Central memory CD8-positive, alpha-beta T cell (primary cell): ENCODE measurements at regions not wholly inside any gene's neighbourhood (a gene's known extent, or its start where the extent isn't known, plus 50 kb on each side); places are given as distances from the start of the nearest gene placed in this dataset.

ENCODE experiments used
- ATAC-seq: fragments of 150-1000 bp; cut with Tn5 transposase; replicated peaks from 2 replicates; pipeline ENCODE4 v1.10.0; 2022; ENCODE audit warnings: mild to moderate bottlenecking, moderate FRiP score, moderate number of reproducible peaks; ENCODE audit not compliant: poor library complexity, severe bottlenecking; ENCODE audit errors: extremely low read depth
- DNase-seq, 2 donors: peaks; one replicate each; pipeline ENCODE4 v3.0.0; 2021; ENCODE audit warnings: low spot score in 2 of 2
- H3K27ac Mint-ChIP-seq: one replicate; pipeline ENCODE4 v1.8.0; 2022; ENCODE audit warnings: low read depth, mild to moderate bottlenecking, moderate library complexity, mixed read lengths
- H3K27me3 Mint-ChIP-seq: one replicate; pipeline ENCODE4 v1.8.0; 2022; ENCODE audit warnings: mixed read lengths
- H3K36me3 Mint-ChIP-seq: one replicate; pipeline ENCODE4 v1.8.0; 2022; ENCODE audit warnings: mild to moderate bottlenecking, moderate library complexity, mixed read lengths; ENCODE audit not compliant: insufficient read depth
- H3K4me1 Mint-ChIP-seq: one replicate; pipeline ENCODE4 v1.8.0; 2022; ENCODE audit warnings: mixed read lengths
- H3K4me3 Mint-ChIP-seq: one replicate; pipeline ENCODE4 v1.8.0; 2022; ENCODE audit warnings: mild to moderate bottlenecking, moderate library complexity, mixed read lengths
- H3K9me3 Mint-ChIP-seq: one replicate; pipeline ENCODE4 v1.8.0; 2022; ENCODE audit warnings: mixed read lengths

- H3K27me3 Mint-ChIP-seq = no peaks in the 10 kb centered on the region
- H3K27ac Mint-ChIP-seq = no peak overlapping the region
- H3K4me1 Mint-ChIP-seq = no peaks in the 10 kb centered on the region
- no peaks in the 10 kb centered on the region for H3K9me3 Mint-ChIP-seq
- no peak for DNase-seq
- no peaks in the 10 kb centered on the region for H3K36me3 Mint-ChIP-seq
- no peak overlapping the region for H3K4me3 Mint-ChIP-seq
- no peak for ATAC-seq
Measured at GRCh38 chrX:39904816-39905537, 192.8 kb downstream of the BCOR start.

- DNase-seq = no peak
- no peaks in the 10 kb centered on the region for H3K9me3 Mint-ChIP-seq
- H3K4me3 Mint-ChIP-seq = no peak overlapping the region
- no peak for ATAC-seq
- no peaks in the 10 kb centered on the region for H3K36me3 Mint-ChIP-seq
- H3K27me3 Mint-ChIP-seq = no peaks in the 10 kb centered on the region
- no peaks in the 10 kb centered on the region for H3K4me1 Mint-ChIP-seq
- no peak overlapping the region for H3K27ac Mint-ChIP-seq
Measured at GRCh38 chrX:39905538-39905891, 192.2 kb downstream of the BCOR start.

GRCh38 chrX:39905946-39906345 is 191.8 kb downstream of the BCOR start:
- H3K27ac Mint-ChIP-seq = no peak overlapping the region
- no peaks in the 10 kb centered on the region for H3K9me3 Mint-ChIP-seq
- H3K36me3 Mint-ChIP-seq = no peaks in the 10 kb centered on the region
- no peaks in the 10 kb centered on the region for H3K4me1 Mint-ChIP-seq
- no peak overlapping the region for H3K4me3 Mint-ChIP-seq
- DNase-seq (no peak), ATAC-seq (no peak)
- H3K27me3 Mint-ChIP-seq = no peaks in the 10 kb centered on the region

GRCh38 chrX:39907964-39908661 is 189.6 kb downstream of the BCOR start:
- Mint-ChIP-seq H3K36me3 (no peaks in the 10 kb centered on the region), H3K4me1 (no peaks in the 10 kb centered on the region), H3K4me3 (no peak overlapping the region), H3K27ac (no peak overlapping the region), H3K9me3 (no peaks in the 10 kb centered on the region), H3K27me3 (no peaks in the 10 kb centered on the region)
- ATAC-seq (no peak), DNase-seq (no peak)

- no peaks in the 10 kb centered on the region for H3K36me3 Mint-ChIP-seq
- H3K27me3 Mint-ChIP-seq = no peaks in the 10 kb centered on the region
- DNase-seq = no peak
- ATAC-seq = no peak
- no peaks in the 10 kb centered on the region for H3K9me3 Mint-ChIP-seq
- H3K4me1 Mint-ChIP-seq = no peaks in the 10 kb centered on the region
- H3K27ac Mint-ChIP-seq = no peak overlapping the region
- H3K4me3 Mint-ChIP-seq = no peak overlapping the region
Measured at GRCh38 chrX:39909996-39910395, 187.8 kb downstream of the BCOR start.

- Mint-ChIP-seq H3K9me3 (no peaks in the 10 kb centered on the region), H3K4me3 (no peak overlapping the region), H3K27ac (no peak overlapping the region), H3K4me1 (no peaks in the 10 kb centered on the region), H3K27me3 (no peaks in the 10 kb centered on the region), H3K36me3 (no peaks in the 10 kb centered on the region)
- no peak for DNase-seq
- ATAC-seq = no peak
Measured at GRCh38 chrX:39910651-39911050, 187.1 kb downstream of the BCOR start.

- no peaks in the 10 kb centered on the region for H3K27me3 Mint-ChIP-seq
- no peak for ATAC-seq
- no peaks in the 10 kb centered on the region for H3K9me3 Mint-ChIP-seq
- DNase-seq = no peak
- no peaks in the 10 kb centered on the region for H3K4me1 Mint-ChIP-seq
- no peaks in the 10 kb centered on the region for H3K36me3 Mint-ChIP-seq
- no peak overlapping the region for H3K27ac Mint-ChIP-seq
- no peak overlapping the region for H3K4me3 Mint-ChIP-seq
Measured at GRCh38 chrX:39911278-39911897, 186.4 kb downstream of the BCOR start.

GRCh38 chrX:39912126-39912525 is 185.6 kb downstream of the BCOR start:
- DNase-seq = no peak
- Mint-ChIP-seq H3K4me1 (no peaks in the 10 kb centered on the region), H3K27ac (no peak overlapping the region), H3K4me3 (no peak overlapping the region), H3K9me3 (no peaks in the 10 kb centered on the region), H3K36me3 (no peaks in the 10 kb centered on the region), H3K27me3 (no peaks in the 10 kb centered on the region)
- no peak for ATAC-seq

- no peak overlapping the region for H3K4me3 Mint-ChIP-seq
- DNase-seq = no peak
- H3K27me3 Mint-ChIP-seq = no peaks in the 10 kb centered on the region
- no peaks in the 10 kb centered on the region for H3K4me1 Mint-ChIP-seq
- no peak for ATAC-seq
- H3K36me3 Mint-ChIP-seq = no peaks in the 10 kb centered on the region
- no peak overlapping the region for H3K27ac Mint-ChIP-seq
- H3K9me3 Mint-ChIP-seq = no peaks in the 10 kb centered on the region
Measured at GRCh38 chrX:39915081-39915480, 182.7 kb downstream of the BCOR start.

GRCh38 chrX:39915596-39915995 is 182.2 kb downstream of the BCOR start:
- H3K27ac Mint-ChIP-seq = no peak overlapping the region
- no peaks in the 10 kb centered on the region for H3K9me3 Mint-ChIP-seq
- H3K4me3 Mint-ChIP-seq = no peak overlapping the region
- no peaks in the 10 kb centered on the region for H3K4me1 Mint-ChIP-seq
- no peak for DNase-seq
- no peak for ATAC-seq
- H3K36me3 Mint-ChIP-seq = no peaks in the 10 kb centered on the region
- H3K27me3 Mint-ChIP-seq = no peaks in the 10 kb centered on the region

- Mint-ChIP-seq H3K4me1 (no peaks in the 10 kb centered on the region), H3K36me3 (no peaks in the 10 kb centered on the region), H3K4me3 (no peak overlapping the region), H3K9me3 (no peaks in the 10 kb centered on the region), H3K27ac (no peak overlapping the region), H3K27me3 (no peaks in the 10 kb centered on the region)
- no peak for DNase-seq
- ATAC-seq = no peak
Measured at GRCh38 chrX:39921838-39922237, 175.9 kb downstream of the BCOR start.

- Mint-ChIP-seq H3K36me3 (no peaks in the 10 kb centered on the region), H3K27ac (no peak overlapping the region), H3K4me3 (no peak overlapping the region), H3K9me3 (no peaks in the 10 kb centered on the region), H3K27me3 (no peaks in the 10 kb centered on the region), H3K4me1 (no peaks in the 10 kb centered on the region)
- no peak for DNase-seq
- no peak for ATAC-seq
Measured at GRCh38 chrX:39922488-39922887, 175.3 kb downstream of the BCOR start.

- no peaks in the 10 kb centered on the region for H3K9me3 Mint-ChIP-seq
- H3K4me1 Mint-ChIP-seq = no peaks in the 10 kb centered on the region
- no peak overlapping the region for H3K4me3 Mint-ChIP-seq
- no peaks in the 10 kb centered on the region for H3K27me3 Mint-ChIP-seq
- no peak overlapping the region for H3K27ac Mint-ChIP-seq
- DNase-seq = no peak
- H3K36me3 Mint-ChIP-seq = no peaks in the 10 kb centered on the region
- no peak for ATAC-seq
Measured at GRCh38 chrX:39922926-39923325, 174.8 kb downstream of the BCOR start.
